WTC11 (cell line): ENCODE measurements at regions not wholly inside any gene's neighbourhood (a gene's known extent, or its start where the extent isn't known, plus 50 kb on each side); places are given as distances from the start of the nearest gene placed in this dataset.

Experiments used
- ATAC-seq: fragments of 200-7000 bp; cut with Tn5 transposase; 2 replicates; pipeline ENCODE4 v1.10.0; 2021; ENCODE audit warnings: mild to moderate bottlenecking, moderate library complexity
- CTCF ChIA-PET: fragments of 300-600 bp; sonication (Branson Sonifier 250); formaldehyde crosslinking; loops from one replicate; lab custom pipeline; 2021; ENCODE audit warnings: antibody characterized with exemption; lab: Charles Lee
- POLR2A ChIA-PET: fragments of 350-600 bp; sonication (Branson Sonifier 250); formaldehyde crosslinking; loops from one replicate; lab custom pipeline; 2021; ENCODE audit warnings: antibody characterized with exemption; lab: Charles Lee
- DNase-seq: peaks from one replicate; pipeline ENCODE4 v3.0.0; 2021; ENCODE audit warnings: low spot score
- H3K27ac Mint-ChIP-seq: 2 replicates; pipeline ENCODE4 v1.8.0; 2021; ENCODE audit warnings: mixed read lengths
- H3K27me3 Mint-ChIP-seq: 2 replicates; pipeline ENCODE4 v1.8.0; 2021; ENCODE audit warnings: low read depth, mild to moderate bottlenecking, moderate library complexity, mixed read lengths
- H3K36me3 Mint-ChIP-seq: 2 replicates; pipeline ENCODE4 v1.8.0; 2021; ENCODE audit warnings: mixed read lengths
- H3K4me1 Mint-ChIP-seq: 2 replicates; pipeline ENCODE4 v1.8.0; 2022; ENCODE audit warnings: mixed read lengths
- H3K4me3 Mint-ChIP-seq: 2 replicates; pipeline ENCODE4 v1.8.0; 2021; ENCODE audit warnings: mild to moderate bottlenecking, moderate library complexity, mixed read lengths
- H3K9me3 Mint-ChIP-seq: 2 replicates; pipeline ENCODE4 v1.8.0; 2021; ENCODE audit warnings: mixed read lengths
- ATF2 ChIP-seq: sonication (generic); formaldehyde crosslinking; IDR thresholded peaks from 2 replicates; pipeline ENCODE4 v1.8.1; 2022; ENCODE audit warnings: low read depth, missing genetic modification reagents, borderline replicate concordance
- ATF6 ChIP-seq: sonication (generic); formaldehyde crosslinking; IDR thresholded peaks from 2 replicates; pipeline ENCODE4 v1.8.1; 2023; ENCODE audit warnings: mild to moderate bottlenecking, missing genetic modification reagents
- CREB1 ChIP-seq: sonication (generic); formaldehyde crosslinking; IDR thresholded peaks from 2 replicates; pipeline ENCODE4 v1.8.0; 2023; ENCODE audit warnings: mild to moderate bottlenecking, missing genetic modification reagents
- GRHL2 ChIP-seq: fragments of 250-450 bp; sonication (Bioruptor Pico); IDR thresholded peaks from 2 replicates; pipeline ENCODE4 v1.8.0; 2022; ENCODE audit warnings: mild to moderate bottlenecking, moderate library complexity; ENCODE audit not compliant: insufficient replicate concordance, severe bottlenecking
- GTF2I ChIP-seq: fragments of 250-450 bp; sonication (Bioruptor Pico); conservative IDR thresholded peaks from 2 replicates; pipeline ENCODE4 v1.4.0; 2021; ENCODE audit warnings: mild to moderate bottlenecking
- HMGA2 ChIP-seq: fragments of 250-450 bp; sonication (Bioruptor Pico); IDR thresholded peaks from 2 replicates; pipeline ENCODE4 v1.4.0; 2021; ENCODE audit warnings: mild to moderate bottlenecking, moderate library complexity
- HMGXB4 ChIP-seq: sonication (generic); formaldehyde crosslinking; IDR thresholded peaks from 2 replicates; pipeline ENCODE4 v1.8.1; 2023; ENCODE audit warnings: mild to moderate bottlenecking, moderate library complexity, missing genetic modification reagents
- NFATC4 ChIP-seq: fragments of 250-450 bp; sonication (Bioruptor Pico); IDR thresholded peaks from 2 replicates; pipeline ENCODE4 v1.9.0; 2021; ENCODE audit warnings: mild to moderate bottlenecking
- NR3C1 ChIP-seq: sonication (generic); formaldehyde crosslinking; conservative IDR thresholded peaks from 2 replicates; pipeline ENCODE4 v1.8.1; 2023; ENCODE audit warnings: low read depth, mild to moderate bottlenecking, missing genetic modification reagents
- PREB ChIP-seq: sonication (generic); formaldehyde crosslinking; IDR thresholded peaks from 2 replicates; pipeline ENCODE4 v1.8.1; 2022; ENCODE audit warnings: mild to moderate bottlenecking, missing genetic modification reagents, moderate library complexity, borderline replicate concordance
- PRRX2 ChIP-seq: fragments of 250-450 bp; sonication (Bioruptor Pico); IDR thresholded peaks from 2 replicates; pipeline ENCODE4 v1.8.0; 2021; ENCODE audit warnings: mild to moderate bottlenecking
- SMAD3 ChIP-seq: sonication (generic); formaldehyde crosslinking; IDR thresholded peaks from 2 replicates; pipeline ENCODE4 v1.8.0; 2022; ENCODE audit warnings: missing genetic modification reagents, mild to moderate bottlenecking, borderline replicate concordance
- ZNF232 ChIP-seq: sonication (generic); formaldehyde crosslinking; IDR thresholded peaks from 2 replicates; pipeline ENCODE4 v1.8.0; 2022; ENCODE audit warnings: mild to moderate bottlenecking, missing genetic modification reagents
- ZSCAN18 ChIP-seq: fragments of 250-450 bp; sonication (Bioruptor Pico); IDR thresholded peaks from 2 replicates; pipeline ENCODE4 v2.1.2; 2022; ENCODE audit warnings: mild to moderate bottlenecking, moderate library complexity

GRCh38 chr2:133829450-133830020, 261.3 kb upstream of the NCKAP5 start (continued):
- TF ChIP-seq ZSCAN18 (CRISPR knock-in tag), result no peak
- no peak for TF ChIP-seq HMGXB4 (CRISPR knock-in tag)
- no peak for TF ChIP-seq GTF2I
- TF ChIP-seq ATF6, result no peak

- CTCF ChIA-PET, result interaction anchor here (3.6 kb wide), 1 partner anchor 11 kb away, joined by 14 read pairs; no protein-coding TSS in a partner anchor
- Mint-ChIP-seq H3K27ac (no peak overlapping the region), H3K36me3 (no peaks in the 10 kb centered on the region), H3K4me3 (no peak overlapping the region), H3K9me3 (peaks cover 9% of the 10 kb centered on the region), H3K4me1 (no peaks in the 10 kb centered on the region), H3K27me3 (no peaks in the 10 kb centered on the region)
- DNase-seq (no peak), ATAC-seq (no peak)
- TF ChIP-seq GRHL2 (CRISPR knock-in tag) (no peak), ATF2 (no peak), NR3C1 (CRISPR knock-in tag) (no peak), SMAD3 (CRISPR knock-in tag) (no peak), HMGA2 (no peak), CREB1 (CRISPR knock-in tag) (no peak), PREB (CRISPR knock-in tag) (no peak), ATF6 (no peak), ZNF232 (no peak), PRRX2 (CRISPR knock-in tag) (no peak), NFATC4 (CRISPR knock-in tag) (no peak)
- POLR2A ChIA-PET, result no interaction called here
Measured at GRCh38 chr2:133833746-133834145, 265.5 kb upstream of the NCKAP5 start.
